ENCODE measurements at regions not wholly inside any gene's neighbourhood (a gene's known extent, or its start where the extent isn't known, plus 50 kb on each side); places are given as distances from the start of the nearest gene placed in this dataset.

DNA sequence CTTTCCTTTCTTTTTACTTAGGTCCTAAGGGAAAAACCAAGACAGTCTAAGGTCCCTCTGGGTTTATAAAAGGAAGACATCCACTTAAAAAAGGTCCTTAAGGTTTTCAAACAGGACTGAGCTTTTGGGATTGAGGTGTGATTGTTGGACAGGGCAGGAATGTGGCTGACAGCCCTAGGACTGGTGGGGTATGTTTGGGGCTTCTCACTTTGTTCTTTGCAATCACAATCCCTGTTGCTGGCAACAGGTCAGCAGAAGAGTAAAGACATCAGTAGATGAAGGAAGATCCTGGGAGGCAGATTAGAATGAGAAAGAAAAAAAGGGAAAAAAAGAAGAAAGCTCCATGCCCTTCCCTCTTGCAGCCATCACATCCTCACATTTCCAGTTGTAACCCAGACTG lies 101.4 kb upstream of the TARS1 start:
- dilution Hi-C loops (cut with MboI; ENCODE audit: extremely low pct_ligation_motif_present, low sequenced_read_pairs): no loop called here
- Histone ChIP-seq H3K9me1 (replicated peaks; ENCODE audit: control insufficient read depth, extremely low read depth, insufficient read depth, low read length) (no peaks in the 10 kb centered on the region), H3K4me1 (ENCODE audit: control insufficient read depth, extremely low read depth, insufficient read depth, low read length) (peaks cover 7% of the 10 kb centered on the region), H3K4me2 (ENCODE audit: insufficient read depth, low read length) (no peak overlapping the region), H3K4me3 (replicated peaks in 1 of 3; ENCODE audit: insufficient read depth in 1 of 3, low read depth in 1 of 3, low read length in 3 of 3) (no peak overlapping the region), H3K9ac (replicated peaks; ENCODE audit: extremely low read depth, insufficient read depth, low read length) (no peak overlapping the region), H4K20me1 (replicated peaks; ENCODE audit: control insufficient read depth, extremely low read depth, insufficient read depth, low read length) (no peaks in the 10 kb centered on the region), H3K79me2 (ENCODE audit: control insufficient read depth, insufficient read depth, low read length) (no peaks in the 10 kb centered on the region), H3K27me3 (ENCODE audit: control insufficient read depth in 2 of 2, insufficient read depth in 2 of 2, low read length in 2 of 2) (no peaks in the 10 kb centered on the region), H3K9me3 (replicated peaks; ENCODE audit: control insufficient read depth, insufficient read depth, low read length) (no peaks in the 10 kb centered on the region), H3K27ac (ENCODE audit: insufficient read depth, low read depth, low read length) (no peak overlapping the region), H2AFZ (ENCODE audit: low read depth, low read length) (no peak overlapping the region), H3K36me3 (ENCODE audit: control insufficient read depth in 2 of 2, extremely low read depth in 1 of 2, insufficient read depth in 2 of 2, low read length in 2 of 2) (no peaks in the 10 kb centered on the region)
- no TSS peak for BruUV-seq (replicated peaks)
- no peak for FAIRE-seq
- DNase-seq (ENCODE audit: low read depth, low spot score): no peak
- TF ChIP-seq, protein P1, sequence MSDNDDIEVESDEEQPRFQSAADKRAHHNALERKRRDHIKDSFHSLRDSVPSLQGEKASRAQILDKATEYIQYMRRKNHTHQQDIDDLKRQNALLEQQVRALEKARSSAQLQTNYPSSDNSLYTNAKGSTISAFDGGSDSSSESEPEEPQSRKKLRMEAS (IDR thresholded peaks at IDR 0.05; ENCODE audit: insufficient read depth, insufficient read length): no peak
- TF ChIP-seq EZH2 (IDR thresholded peaks at IDR 0.05; ENCODE audit: borderline replicate concordance, low read depth, low read length, severe bottlenecking) (no peak), POLR2AphosphoS5 (IDR thresholded peaks at IDR 0.05; ENCODE audit: insufficient read depth, low read depth, low read length) (no peak)
- ChIA-PET CTCF (interaction anchor here (0.8 kb wide), 1 partner anchor 40 kb away, joined by 3 read pairs; no protein-coding TSS in a partner anchor), POLR2A (no interaction called here)
- intact Hi-C loops (cut with micrococcal nuclease): no loop called here

DNA sequence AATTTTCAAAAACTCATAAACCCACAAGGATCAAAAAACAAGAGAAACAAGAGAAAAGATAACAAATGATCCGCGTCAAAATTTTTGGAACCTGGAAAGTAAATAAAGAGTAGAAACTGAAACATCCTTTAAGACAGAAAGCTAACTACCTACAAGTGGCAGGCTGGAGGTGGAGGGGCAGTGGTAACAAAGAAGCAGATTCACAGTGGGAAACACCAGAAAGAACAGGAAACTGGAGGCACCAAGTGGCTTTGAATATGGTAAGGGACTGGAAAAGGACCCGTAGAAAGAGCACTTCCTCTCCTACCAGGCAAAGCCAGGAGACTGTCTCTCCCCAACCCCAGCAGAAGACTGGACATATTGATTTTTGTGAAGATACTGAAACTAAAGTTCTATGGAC lies 100.6 kb upstream of the TARS1 start:
- Histone ChIP-seq H3K27ac (ENCODE audit: insufficient read depth, low read depth, low read length) (no peak overlapping the region), H3K4me3 (replicated peaks in 1 of 3; ENCODE audit: insufficient read depth in 1 of 3, low read depth in 1 of 3, low read length in 3 of 3) (no peak overlapping the region), H3K4me2 (ENCODE audit: insufficient read depth, low read length) (no peak overlapping the region), H3K9me3 (replicated peaks; ENCODE audit: control insufficient read depth, insufficient read depth, low read length) (no peaks in the 10 kb centered on the region), H4K20me1 (replicated peaks; ENCODE audit: control insufficient read depth, extremely low read depth, insufficient read depth, low read length) (no peaks in the 10 kb centered on the region), H3K9ac (replicated peaks; ENCODE audit: extremely low read depth, insufficient read depth, low read length) (no peak overlapping the region), H2AFZ (ENCODE audit: low read depth, low read length) (no peak overlapping the region), H3K27me3 (ENCODE audit: control insufficient read depth in 2 of 2, insufficient read depth in 2 of 2, low read length in 2 of 2) (no peaks in the 10 kb centered on the region), H3K4me1 (ENCODE audit: control insufficient read depth, extremely low read depth, insufficient read depth, low read length) (peaks cover 7% of the 10 kb centered on the region), H3K36me3 (ENCODE audit: control insufficient read depth in 2 of 2, extremely low read depth in 1 of 2, insufficient read depth in 2 of 2, low read length in 2 of 2) (no peaks in the 10 kb centered on the region), H3K79me2 (ENCODE audit: control insufficient read depth, insufficient read depth, low read length) (no peaks in the 10 kb centered on the region), H3K9me1 (replicated peaks; ENCODE audit: control insufficient read depth, extremely low read depth, insufficient read depth, low read length) (no peaks in the 10 kb centered on the region)
- DNase-seq (ENCODE audit: low read depth, low spot score): no peak
- FAIRE-seq: no peak
- intact Hi-C loops (cut with micrococcal nuclease) (no loop called here), dilution Hi-C loops (cut with MboI; ENCODE audit: extremely low pct_ligation_motif_present, low sequenced_read_pairs) (no loop called here)
- POLR2A ChIA-PET: no interaction called here
- BruUV-seq (replicated peaks): no TSS peak
- CTCF ChIA-PET: no interaction called here
- TF ChIP-seq EZH2 (IDR thresholded peaks at IDR 0.05; ENCODE audit: borderline replicate concordance, low read depth, low read length, severe bottlenecking) (no peak), GATA2 (IDR thresholded peaks at IDR 0.05; ENCODE audit: insufficient read depth, insufficient read length, low read depth, low read length) (no peak), MYC (IDR thresholded peaks at IDR 0.05; ENCODE audit: low read depth, low read length) (no peak)

Data from endothelial cell of umbilical vein (primary cell).